Chondrocyte (in vitro differentiated cells): ENCODE measurements at regions not wholly inside any gene's neighbourhood (a gene's known extent, or its start where the extent isn't known, plus 50 kb on each side); places are given as distances from the start of the nearest gene placed in this dataset.

Experiments
- DNase-seq: peaks from one replicate; pipeline ENCODE4 v3.0.0; 2021; ENCODE audit warnings: mixed read lengths, low spot score
- H3K27ac Mint-ChIP-seq: one replicate; pipeline ENCODE4 v1.8.0; 2021; ENCODE audit warnings: mild to moderate bottlenecking, moderate library complexity, mixed read lengths; ENCODE audit not compliant: unreplicated experiment
- H3K27me3 Mint-ChIP-seq: 2 replicates; pipeline ENCODE4 v1.8.0; 2021; ENCODE audit warnings: low read depth, mixed read lengths
- H3K36me3 Mint-ChIP-seq: 2 replicates; pipeline ENCODE4 v1.8.0; 2021; ENCODE audit warnings: low read depth, mixed read lengths
- H3K4me1 Mint-ChIP-seq: 2 replicates; pipeline ENCODE4 v1.8.0; 2021; ENCODE audit warnings: low read depth, mild to moderate bottlenecking, mixed read lengths
- H3K4me3 Mint-ChIP-seq: one replicate; pipeline ENCODE4 v1.8.0; 2021; ENCODE audit warnings: mild to moderate bottlenecking, moderate library complexity, mixed read lengths; ENCODE audit not compliant: unreplicated experiment
- H3K9me3 Mint-ChIP-seq: 2 replicates; pipeline ENCODE4 v1.8.0; 2021; ENCODE audit warnings: low read depth, mixed read lengths
- TF ChIP-seq, protein P1 (sequence below): fragments of 200-600 bp; sonication (generic); IDR thresholded peaks from 2 replicates; pipeline ENCODE4 v1.5.0; 2021; ENCODE audit warnings: antibody characterized with exemption, mild to moderate bottlenecking, moderate library complexity

- TF ChIP-seq, protein P1, sequence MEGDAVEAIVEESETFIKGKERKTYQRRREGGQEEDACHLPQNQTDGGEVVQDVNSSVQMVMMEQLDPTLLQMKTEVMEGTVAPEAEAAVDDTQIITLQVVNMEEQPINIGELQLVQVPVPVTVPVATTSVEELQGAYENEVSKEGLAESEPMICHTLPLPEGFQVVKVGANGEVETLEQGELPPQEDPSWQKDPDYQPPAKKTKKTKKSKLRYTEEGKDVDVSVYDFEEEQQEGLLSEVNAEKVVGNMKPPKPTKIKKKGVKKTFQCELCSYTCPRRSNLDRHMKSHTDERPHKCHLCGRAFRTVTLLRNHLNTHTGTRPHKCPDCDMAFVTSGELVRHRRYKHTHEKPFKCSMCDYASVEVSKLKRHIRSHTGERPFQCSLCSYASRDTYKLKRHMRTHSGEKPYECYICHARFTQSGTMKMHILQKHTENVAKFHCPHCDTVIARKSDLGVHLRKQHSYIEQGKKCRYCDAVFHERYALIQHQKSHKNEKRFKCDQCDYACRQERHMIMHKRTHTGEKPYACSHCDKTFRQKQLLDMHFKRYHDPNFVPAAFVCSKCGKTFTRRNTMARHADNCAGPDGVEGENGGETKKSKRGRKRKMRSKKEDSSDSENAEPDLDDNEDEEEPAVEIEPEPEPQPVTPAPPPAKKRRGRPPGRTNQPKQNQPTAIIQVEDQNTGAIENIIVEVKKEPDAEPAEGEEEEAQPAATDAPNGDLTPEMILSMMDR = no peak
- H3K4me3 Mint-ChIP-seq = no peak overlapping the region
- H3K27ac Mint-ChIP-seq = no peak overlapping the region
- peaks cover 9% of the 10 kb centered on the region for H3K36me3 Mint-ChIP-seq
- no peaks in the 10 kb centered on the region for H3K4me1 Mint-ChIP-seq
- peaks cover 10% of the 10 kb centered on the region for H3K9me3 Mint-ChIP-seq
- H3K27me3 Mint-ChIP-seq = peaks cover 9% of the 10 kb centered on the region
- DNase-seq = no peak
Measured at GRCh38 chr2:157980020-157980419, 103.9 kb upstream of the ACVR1 start.

GRCh38 chr2:157971702-157972101, 95.6 kb upstream of the ACVR1 start:
- TF ChIP-seq, protein P1 = no peak
- Mint-ChIP-seq H3K4me1 (peaks cover 14% of the 10 kb centered on the region), H3K27ac (no peak overlapping the region), H3K9me3 (peaks cover 3% of the 10 kb centered on the region), H3K4me3 (no peak overlapping the region), H3K36me3 (no peaks in the 10 kb centered on the region), H3K27me3 (peaks cover 5% of the 10 kb centered on the region)
- no peak for DNase-seq

- Mint-ChIP-seq H3K9me3 (peaks cover 7% of the 10 kb centered on the region), H3K27me3 (peaks cover 10% of the 10 kb centered on the region), H3K4me1 (peaks cover 14% of the 10 kb centered on the region), H3K4me3 (no peak overlapping the region), H3K27ac (no peak overlapping the region), H3K36me3 (peaks cover 2% of the 10 kb centered on the region)
- TF ChIP-seq, protein P1 = no peak
- DNase-seq = no peak
Measured at GRCh38 chr2:157967856-157968255, 91.7 kb upstream of the ACVR1 start.

DNA sequence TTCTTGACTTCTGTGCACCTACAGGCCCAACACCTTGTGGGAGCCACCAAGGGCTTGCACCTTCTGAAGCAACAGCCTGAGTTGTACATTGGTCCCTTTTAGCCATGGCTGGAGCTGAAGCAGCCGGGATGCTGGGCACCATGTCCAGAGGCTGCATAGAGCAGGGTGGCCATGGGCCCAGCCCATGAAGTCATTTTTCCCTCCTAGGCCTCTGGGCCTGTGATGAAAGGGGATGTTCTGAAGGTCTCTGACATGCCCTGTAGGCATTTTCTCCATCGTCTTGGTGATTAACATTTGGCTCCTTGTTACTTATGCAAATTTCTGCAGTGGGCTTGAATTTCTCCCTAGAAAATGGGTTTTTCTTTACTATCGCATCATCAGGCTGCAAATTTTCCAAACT, 83.1 kb upstream of the ACVR1 start:
- no peak for DNase-seq
- Mint-ChIP-seq H3K4me3 (no peak overlapping the region), H3K4me1 (no peaks in the 10 kb centered on the region), H3K27me3 (peaks cover 5% of the 10 kb centered on the region), H3K9me3 (peaks cover 30% of the 10 kb centered on the region), H3K36me3 (peaks cover 4% of the 10 kb centered on the region), H3K27ac (no peak overlapping the region)
- TF ChIP-seq, protein P1 = no peak

- Mint-ChIP-seq H3K27me3 (no peaks in the 10 kb centered on the region), H3K4me1 (peaks cover 3% of the 10 kb centered on the region), H3K27ac (no peak overlapping the region), H3K4me3 (no peak overlapping the region), H3K9me3 (peaks cover 30% of the 10 kb centered on the region), H3K36me3 (peaks cover 4% of the 10 kb centered on the region)
- DNase-seq = no peak
- TF ChIP-seq, protein P1 = no peak
Measured at GRCh38 chr2:157957596-157957995, 81.5 kb upstream of the ACVR1 start.
